D721Med (cell line): ENCODE measurements at regions not wholly inside any gene's neighbourhood (a gene's known extent, or its start where the extent isn't known, plus 50 kb on each side); places are given as distances from the start of the nearest gene placed in this dataset.

Experiments
- DNase-seq: peaks from one replicate; pipeline ENCODE4 v3.0.0; 2011; ENCODE audit warnings: low spot score; ENCODE audit not compliant: insufficient read length
- FAIRE-seq: peaks from 2 replicates; lab custom pipeline; 2011; peaks lifted over from hg19 to GRCh38; lab: Jason Lieb, UNC
- CTCF ChIP-seq: IDR thresholded peaks from 2 replicates; pipeline ENCODE4 v1.5.1; 2012; ENCODE audit warnings: mild to moderate bottlenecking, control low read depth; ENCODE audit not compliant: insufficient read depth; ENCODE audit errors: missing control alignments

- TF ChIP-seq CTCF, result no peak
- DNase-seq (no peak), FAIRE-seq (no peak)
Measured at GRCh38 chr7:81607987-81608386, 161.9 kb downstream of the HGF start.

GRCh38 chr7:81606078-81606863 is 163.6 kb downstream of the HGF start:
- TF ChIP-seq CTCF, result no peak
- DNase-seq (no peak), FAIRE-seq (no peak)

GRCh38 chr7:81605493-81605892 is 164.4 kb downstream of the HGF start:
- DNase-seq (no peak), FAIRE-seq (no peak)
- TF ChIP-seq CTCF, result no peak

GRCh38 chr7:81604808-81605174 is 165.1 kb downstream of the HGF start:
- FAIRE-seq (no peak), DNase-seq (no peak)
- no peak for TF ChIP-seq CTCF

GRCh38 chr7:81604075-81604807 is 165.6 kb downstream of the HGF start:
- no peak for TF ChIP-seq CTCF
- FAIRE-seq (no peak), DNase-seq (no peak)

- FAIRE-seq (no peak), DNase-seq (no peak)
- no peak for TF ChIP-seq CTCF
Measured at GRCh38 chr7:81600608-81601007, 169.2 kb downstream of the HGF start.

GRCh38 chr7:81598951-81599350 is 170.9 kb downstream of the HGF start:
- DNase-seq (no peak), FAIRE-seq (no peak)
- TF ChIP-seq CTCF, result no peak
